ENCODE measurements at regions not wholly inside any gene's neighbourhood (a gene's known extent, or its start where the extent isn't known, plus 50 kb on each side); places are given as distances from the start of the nearest gene placed in this dataset.

GRCh38 chr5:86465052-86465838 is 152.5 kb upstream of the COX7C start:
- no peak for TF ChIP-seq CTCF (IDR thresholded peaks at IDR 0.05)
- TF ChIP-seq POLR2A (IDR thresholded peaks at IDR 0.05) = no peak
